ENCODE measurements at regions not wholly inside any gene's neighbourhood (a gene's known extent, or its start where the extent isn't known, plus 50 kb on each side); places are given as distances from the start of the nearest gene placed in this dataset.
"Not testable (repeated sequence)": the region's sequence is repeated elsewhere in the genome, so short reads cannot be mapped to it uniquely, and the experiment has no call there.

DNA sequence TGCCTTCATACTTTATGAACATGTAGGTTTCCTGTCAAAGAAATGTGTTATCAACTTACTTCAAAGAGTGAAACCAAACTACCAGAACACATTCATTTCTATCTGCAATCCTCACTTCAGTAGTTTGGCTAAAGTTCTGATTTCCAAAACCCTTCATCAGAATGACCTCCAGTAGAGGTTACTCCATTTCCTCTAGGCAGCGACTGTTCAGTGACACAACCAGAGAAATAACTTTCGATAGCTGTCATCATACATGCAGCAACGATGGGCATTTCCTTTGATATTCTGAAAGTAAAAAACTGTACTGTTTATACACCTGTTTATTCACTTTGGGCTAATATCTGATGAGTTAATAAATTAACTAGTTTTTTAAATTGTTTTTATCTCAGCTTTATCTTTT is 532.5 kb upstream of the IZUMO3 start:
- no peak overlapping the region for H3K27ac ChIP-seq
- H3K9me3 ChIP-seq = no peaks in the 10 kb centered on the region
- H3K4me3 ChIP-seq = no peak overlapping the region
- no peaks in the 10 kb centered on the region for H3K36me3 ChIP-seq
- intact Hi-C loops (cut with DNase I) = no loop called here
- no peaks in the 10 kb centered on the region for H3K27me3 ChIP-seq
- no peaks in the 10 kb centered on the region for H3K4me1 ChIP-seq
- TF ChIP-seq CTCF (IDR thresholded peaks at IDR 0.05) = no peak
- no peak for DNase-seq (ENCODE audit: low spot score in 2 of 2)

GRCh38 chr9:25048098-25048724 is 502.5 kb upstream of the IZUMO3 start:
- no peak for DNase-seq (ENCODE audit: low spot score in 2 of 2)
- Histone ChIP-seq H3K27ac (no peak overlapping the region), H3K4me3 (no peak overlapping the region), H3K4me1 (no peaks in the 10 kb centered on the region), H3K27me3 (no peaks in the 10 kb centered on the region), H3K36me3 (no peaks in the 10 kb centered on the region), H3K9me3 (peaks cover 0 to 5% of the 10 kb centered on the region in 2 donors)
- TF ChIP-seq CTCF (IDR thresholded peaks at IDR 0.05) = no peak
- intact Hi-C loops (cut with DNase I) = no loop called here

GRCh38 chr9:25045469-25045868 is 499.8 kb upstream of the IZUMO3 start:
- H3K27me3 ChIP-seq; H3K4me1 ChIP-seq; H3K27ac ChIP-seq; H3K9me3 ChIP-seq; DNase-seq (ENCODE audit: low spot score in 2 of 2); H3K36me3 ChIP-seq; intact Hi-C loops (cut with DNase I); H3K4me3 ChIP-seq: not testable (repeated sequence)

DNA sequence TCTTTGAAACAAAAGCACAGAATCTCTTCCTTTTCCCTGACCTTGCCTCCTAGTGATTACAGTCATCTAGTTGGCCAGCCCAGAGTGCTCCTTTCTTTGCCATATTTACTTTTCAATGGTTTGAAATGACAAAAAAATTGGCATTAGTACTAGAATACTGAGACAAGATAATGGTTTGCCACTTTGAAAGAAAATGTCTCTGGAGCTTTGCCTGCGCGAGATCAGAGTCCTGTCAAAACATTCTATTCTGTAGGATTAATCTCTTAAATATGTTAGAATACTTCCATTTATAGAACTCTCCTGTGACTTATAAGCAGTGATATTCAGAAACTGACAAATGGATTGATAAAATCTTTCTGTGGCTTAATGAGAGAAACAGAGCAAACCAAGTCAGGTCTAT is 484.0 kb upstream of the IZUMO3 start:
- no peaks in the 10 kb centered on the region for H3K36me3 ChIP-seq
- H3K9me3 ChIP-seq = no peaks in the 10 kb centered on the region
- no peaks in the 10 kb centered on the region for H3K4me1 ChIP-seq
- intact Hi-C loops (cut with DNase I) = no loop called here
- H3K4me3 ChIP-seq = no peak overlapping the region
- no peak for DNase-seq (ENCODE audit: low spot score in 2 of 2)
- no peaks in the 10 kb centered on the region for H3K27me3 ChIP-seq
- no peak for TF ChIP-seq CTCF (IDR thresholded peaks at IDR 0.05)
- H3K27ac ChIP-seq = no peak overlapping the region

DNA sequence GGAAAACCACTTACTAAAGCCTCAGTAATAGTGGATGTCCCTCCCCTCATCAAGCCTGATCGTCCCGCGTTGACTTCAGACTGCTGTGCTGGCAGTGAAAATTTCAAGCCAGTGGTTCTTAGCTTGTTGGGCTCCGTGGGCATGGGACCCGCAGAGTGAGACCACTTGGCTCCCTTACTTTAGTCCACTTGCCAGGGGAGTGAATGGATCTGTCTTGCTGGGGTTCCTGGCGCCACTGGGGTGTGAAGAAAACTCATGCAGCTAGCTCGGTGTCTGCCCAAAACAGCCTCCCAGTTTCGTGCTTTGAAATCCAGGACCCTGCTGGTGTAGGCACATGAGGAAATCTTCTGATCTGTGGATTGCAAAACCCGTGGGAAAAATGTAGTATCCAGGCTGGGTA is 480.0 kb upstream of the IZUMO3 start:
- no peak overlapping the region for H3K27ac ChIP-seq
- no peaks in the 10 kb centered on the region for H3K4me1 ChIP-seq
- DNase-seq (ENCODE audit: low spot score in 2 of 2) = no peak
- no peaks in the 10 kb centered on the region for H3K27me3 ChIP-seq
- H3K4me3 ChIP-seq = no peak overlapping the region
- intact Hi-C loops (cut with DNase I) = no loop called here
- TF ChIP-seq CTCF (IDR thresholded peaks at IDR 0.05) = no peak
- H3K9me3 ChIP-seq = no peaks in the 10 kb centered on the region
- H3K36me3 ChIP-seq = no peaks in the 10 kb centered on the region

GRCh38 chr9:25025156-25025555 is 479.5 kb upstream of the IZUMO3 start:
- no peaks in the 10 kb centered on the region for H3K4me1 ChIP-seq
- no peaks in the 10 kb centered on the region for H3K27me3 ChIP-seq
- no peaks in the 10 kb centered on the region for H3K9me3 ChIP-seq
- no peak overlapping the region for H3K4me3 ChIP-seq
- no peak overlapping the region for H3K27ac ChIP-seq
- intact Hi-C loops (cut with DNase I) = no loop called here
- no peaks in the 10 kb centered on the region for H3K36me3 ChIP-seq
- no peak for TF ChIP-seq CTCF (IDR thresholded peaks at IDR 0.05)
- no peak for DNase-seq (ENCODE audit: low spot score in 2 of 2)

All from ascending aorta (tissue), 2 donors.